Cerebellar nuclear complex (tissue), 1 donor: ENCODE measurements at regions not wholly inside any gene's neighbourhood (a gene's known extent, or its start where the extent isn't known, plus 50 kb on each side); places are given as distances from the start of the nearest gene placed in this dataset.

Experiments used
- DNase-seq, 2 experiments: peaks; one replicate each; lab custom pipeline; 2025; lab: John Stamatoyannopoulos, UW

GRCh38 chr10:121183236-121183635 lies 332.1 kb downstream of the WDR11 start:
- no peak for DNase-seq

DNA sequence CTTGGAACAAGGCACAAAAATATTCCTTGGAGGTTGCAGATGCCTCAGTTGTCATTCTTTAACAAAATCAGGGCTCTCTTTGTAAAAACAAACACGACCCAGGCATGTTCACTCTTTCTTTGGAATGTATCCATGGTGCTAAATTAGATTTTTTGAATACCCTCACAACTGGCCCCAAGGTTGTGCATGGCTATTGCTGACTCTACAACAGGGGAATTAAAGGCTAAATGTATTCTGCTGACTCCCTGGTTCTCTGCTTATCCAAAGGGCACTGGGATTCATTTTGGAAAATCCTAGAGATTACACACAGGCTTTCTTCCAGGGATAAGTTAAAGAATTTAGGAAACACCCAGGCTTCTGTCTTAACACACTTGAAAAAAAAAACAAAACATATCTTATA lies 332.5 kb downstream of the WDR11 start:
- DNase-seq = no peak

GRCh38 chr10:121185816-121186455 lies 334.8 kb downstream of the WDR11 start:
- no peak for DNase-seq

GRCh38 chr10:121187391-121187790 lies 336.2 kb downstream of the WDR11 start:
- DNase-seq = no peak

GRCh38 chr10:121188005-121188404 lies 336.8 kb downstream of the WDR11 start:
- DNase-seq = no peak

DNA sequence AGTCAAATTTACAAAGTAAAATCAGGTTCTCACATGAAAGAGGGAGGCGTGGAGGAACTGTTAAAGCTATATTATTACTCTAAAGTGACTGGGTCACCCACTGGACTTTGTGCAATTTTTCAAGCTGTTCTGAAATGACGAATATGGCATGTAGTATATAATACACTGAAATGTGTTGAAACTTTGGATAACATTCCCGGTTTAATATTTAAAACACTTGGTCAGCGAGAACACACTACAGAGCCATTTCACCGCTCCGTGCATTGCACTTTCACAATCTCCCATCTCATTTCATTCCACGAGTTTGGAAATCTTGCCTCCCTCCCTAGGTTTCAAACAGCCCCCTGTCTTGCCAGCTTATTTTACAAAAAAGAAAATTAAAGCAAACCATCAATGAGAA lies 337.9 kb downstream of the WDR11 start:
- no peak for DNase-seq

GRCh38 chr10:121194696-121195523 lies 343.7 kb downstream of the WDR11 start:
- DNase-seq = no peak

DNA sequence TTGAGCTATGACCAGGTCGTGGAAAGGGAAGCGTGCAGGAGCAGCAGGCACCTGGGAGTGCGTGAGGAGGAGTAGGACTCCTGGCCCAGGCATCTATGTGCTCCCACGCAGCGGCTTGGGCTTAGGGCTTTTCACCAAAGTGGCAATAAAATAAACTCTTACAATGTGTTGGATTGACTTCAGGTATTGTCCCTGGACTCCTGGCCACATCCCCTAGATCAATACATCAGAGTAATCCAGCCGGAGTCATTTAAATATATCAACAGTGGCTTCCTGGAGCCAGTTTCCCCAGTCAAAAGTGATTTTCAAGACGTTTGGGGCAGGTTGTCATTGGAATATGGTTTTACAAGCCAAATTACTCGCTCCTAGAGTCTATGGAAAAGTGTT lies 344.4 kb downstream of the WDR11 start:
- no peak for DNase-seq

- no peak for DNase-seq
Measured at GRCh38 chr10:121199081-121199480, 347.9 kb downstream of the WDR11 start.

GRCh38 chr10:121205625-121206024 lies 354.5 kb downstream of the WDR11 start:
- no peak for DNase-seq

DNA sequence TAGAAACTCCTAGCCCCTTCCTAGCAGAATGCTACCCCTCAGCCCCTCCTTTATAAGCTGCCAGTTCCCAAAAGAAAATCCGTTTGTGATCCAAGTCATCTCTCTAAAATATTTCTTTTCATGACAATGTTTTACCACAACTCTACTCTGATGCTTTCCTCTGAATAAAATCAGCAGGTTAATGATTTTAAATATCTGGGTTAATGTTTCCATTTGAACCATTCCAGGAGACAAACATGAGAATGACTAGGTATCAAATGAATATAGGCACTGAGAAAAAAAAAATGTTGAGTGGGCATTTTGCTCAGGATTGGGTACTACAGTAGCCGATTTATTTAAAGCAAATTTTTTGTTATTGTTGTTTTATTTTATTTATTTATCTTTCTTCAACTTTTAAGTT lies 360.3 kb downstream of the WDR11 start:
- DNase-seq = no peak

DNA sequence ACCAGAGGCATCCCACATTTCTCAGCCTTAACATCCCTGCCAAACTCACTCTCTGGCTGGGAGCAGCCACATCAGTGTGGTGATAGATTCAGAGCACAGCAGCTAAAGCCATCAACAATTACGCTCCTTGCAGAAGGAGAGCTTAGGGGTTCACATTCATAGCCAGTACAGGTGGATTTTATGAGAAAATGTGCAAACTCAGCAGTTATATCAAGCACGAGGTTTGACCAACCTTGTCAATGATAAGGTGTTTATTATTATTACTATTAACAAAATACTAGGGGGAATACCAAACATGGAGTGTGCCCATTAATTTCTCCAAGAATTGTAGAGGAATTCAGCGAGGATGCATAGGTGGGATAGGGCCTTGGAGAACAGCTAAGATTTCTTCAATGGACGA lies 362.3 kb downstream of the WDR11 start:
- no peak for DNase-seq

DNA sequence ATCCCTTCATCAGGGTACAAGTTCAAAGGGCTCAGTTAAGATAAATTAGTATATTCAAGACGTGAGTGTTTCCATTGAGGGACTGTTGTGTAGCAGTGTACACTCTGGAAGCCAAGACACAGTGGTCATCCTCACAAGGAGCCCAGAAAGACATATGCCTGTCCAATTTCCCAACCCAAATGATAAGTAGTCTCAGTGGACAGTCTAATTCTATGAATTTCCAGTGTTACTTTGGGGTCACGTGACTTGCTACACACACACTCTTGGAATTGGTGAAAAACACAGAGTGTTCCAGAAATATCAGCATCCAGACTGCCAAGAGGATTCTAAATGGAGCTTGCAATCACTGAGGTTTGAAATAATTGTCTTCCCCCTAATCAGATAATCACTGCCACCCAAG lies 365.1 kb downstream of the WDR11 start:
- DNase-seq = no peak

DNA sequence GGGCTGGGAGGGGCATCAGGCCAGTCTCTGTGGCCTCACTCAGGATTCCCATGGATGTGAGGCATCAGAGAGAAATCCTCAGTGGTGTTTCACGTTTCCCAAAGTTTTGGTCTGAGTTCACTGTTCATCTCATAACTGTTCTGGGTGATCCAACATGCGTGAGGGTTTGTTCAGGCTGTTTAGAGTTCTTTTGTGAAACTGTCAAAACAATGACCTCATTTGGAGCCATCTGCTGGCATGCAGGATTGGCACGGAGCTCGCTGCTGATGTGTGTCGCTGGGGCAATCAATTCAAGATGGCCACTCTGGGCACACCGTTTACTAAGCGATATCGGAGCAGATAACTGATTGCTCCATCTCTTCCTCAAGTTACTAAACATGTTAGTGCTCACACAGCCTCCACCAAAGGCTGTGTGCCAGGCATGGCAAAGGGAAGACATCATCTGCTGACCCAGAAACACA lies 365.6 kb downstream of the WDR11 start:
- DNase-seq = no peak

- no peak for DNase-seq
Measured at GRCh38 chr10:121217331-121217730, 366.2 kb downstream of the WDR11 start.

DNA sequence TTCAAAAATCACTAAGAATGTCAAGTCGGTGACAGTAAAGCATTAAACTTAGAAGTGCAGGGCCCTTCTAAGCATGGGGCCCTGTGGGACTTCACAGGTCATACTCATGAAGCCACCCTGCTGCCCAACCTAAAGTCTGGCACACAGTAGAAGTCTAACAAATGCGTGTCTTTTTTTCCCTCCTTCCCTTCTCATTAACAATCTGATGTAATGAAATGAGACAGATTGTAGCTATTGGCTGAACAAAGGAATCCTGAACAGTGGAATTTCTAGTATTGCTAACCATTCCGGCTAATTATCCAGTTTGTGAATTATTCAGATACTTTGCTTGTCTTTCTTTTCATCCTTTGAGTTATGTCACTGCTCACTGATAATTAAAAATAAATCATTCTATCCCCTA lies 369.9 kb downstream of the WDR11 start:
- no peak for DNase-seq

DNA sequence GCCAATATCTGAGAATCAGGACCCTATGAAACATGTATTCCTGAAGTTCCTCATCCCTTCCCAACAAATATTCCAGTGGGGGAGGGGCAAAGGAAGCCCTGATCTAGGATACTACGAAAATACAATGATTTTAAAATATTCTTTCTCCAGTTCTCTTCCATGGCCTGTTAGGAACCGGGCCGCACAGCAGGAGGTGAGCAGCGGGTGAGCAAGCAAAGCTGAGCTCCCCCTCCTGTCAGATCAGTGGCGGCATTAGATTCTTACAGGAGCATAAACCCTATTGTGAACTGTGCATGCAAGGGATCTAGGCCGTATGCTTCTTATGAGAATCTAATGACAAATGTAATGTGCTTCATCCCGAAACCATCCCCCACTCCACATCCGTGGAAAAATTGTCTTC lies 370.8 kb downstream of the WDR11 start:
- no peak for DNase-seq

GRCh38 chr10:121222842-121223241 lies 371.7 kb downstream of the WDR11 start:
- DNase-seq = no peak

- DNase-seq = no peak
Measured at GRCh38 chr10:121231079-121231478, 367.2 kb downstream of the FGFR2 start.

DNA sequence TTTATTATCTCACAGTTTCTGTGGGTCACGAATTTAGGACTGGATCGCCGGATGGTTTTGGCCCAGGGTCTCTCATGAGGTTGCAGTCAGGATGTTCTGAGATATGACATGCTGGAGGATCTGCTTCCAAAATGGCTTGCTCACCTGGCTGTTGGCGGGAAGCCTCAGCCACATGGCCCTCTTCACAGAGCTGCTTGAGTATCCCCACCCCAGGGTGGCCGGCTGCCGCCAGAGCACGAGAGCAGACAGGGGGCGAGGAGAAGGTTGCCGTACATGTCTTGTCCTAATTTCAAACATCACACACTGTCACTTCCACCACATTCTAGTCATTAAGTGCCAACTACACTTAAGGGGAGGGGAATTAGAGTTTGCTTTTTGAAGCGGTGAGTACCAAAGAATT lies 365.8 kb downstream of the FGFR2 start:
- no peak for DNase-seq

DNA sequence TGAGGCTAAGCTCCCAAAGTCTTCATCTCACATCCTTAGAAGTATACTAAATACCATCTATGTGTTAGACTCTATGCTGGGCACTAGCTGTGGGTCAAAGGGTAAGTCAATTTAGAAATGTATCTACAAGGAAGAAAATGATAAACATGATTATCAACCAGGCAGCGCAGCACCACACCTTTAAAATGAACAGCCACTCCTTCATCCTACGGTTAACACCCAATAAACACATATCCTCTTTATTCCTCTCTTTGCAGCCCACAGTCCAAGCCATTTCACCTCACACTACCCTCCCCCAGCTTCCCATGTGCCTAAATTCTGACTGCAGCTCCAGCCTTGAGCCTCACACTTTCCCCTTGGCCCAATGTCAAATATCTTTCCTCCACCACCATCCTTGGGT lies 362.6 kb downstream of the FGFR2 start:
- no peak for DNase-seq

DNA sequence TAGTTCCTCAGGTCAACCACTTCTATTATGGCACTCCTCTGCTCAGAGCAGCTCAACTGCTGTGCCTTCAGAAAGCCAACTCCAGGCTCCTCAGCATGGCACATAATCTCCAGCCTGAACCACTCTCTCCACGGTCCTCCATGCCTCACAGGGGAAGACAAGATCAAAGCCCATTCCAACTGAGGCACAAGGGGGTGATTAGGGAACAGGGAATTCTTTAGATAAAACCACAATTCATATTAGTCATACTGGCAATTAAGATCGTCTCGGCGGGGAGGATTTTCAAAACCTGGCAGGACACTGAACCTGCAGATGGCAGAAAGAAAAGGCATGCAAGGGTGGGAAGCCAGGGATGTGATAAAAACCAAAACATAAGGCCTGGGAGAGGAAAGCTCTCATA lies 361.6 kb downstream of the FGFR2 start:
- DNase-seq = no peak

DNA sequence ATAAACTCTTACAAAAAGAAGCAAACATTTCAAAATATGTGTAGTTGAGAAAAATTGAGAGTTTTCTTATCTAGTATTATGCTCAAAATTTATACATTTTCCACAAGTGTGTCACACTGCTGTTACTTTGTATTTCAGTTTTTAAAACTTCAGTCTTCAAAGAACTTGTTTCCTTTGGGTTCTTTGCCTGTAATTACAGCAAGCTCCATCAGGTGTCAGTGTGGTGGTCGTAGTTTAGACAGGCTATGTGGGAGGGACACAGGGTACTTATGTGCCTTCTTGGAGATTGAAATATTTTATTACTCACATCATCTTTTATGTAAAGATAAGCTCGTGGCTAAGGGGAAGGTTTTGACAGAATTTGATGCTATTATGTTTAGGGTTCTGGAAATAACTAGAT lies 360.5 kb downstream of the FGFR2 start:
- no peak for DNase-seq

GRCh38 chr10:121240011-121240410 lies 358.2 kb downstream of the FGFR2 start:
- no peak for DNase-seq
